HEK293 (cell line): ENCODE measurements at regions not wholly inside any gene's neighbourhood (a gene's known extent, or its start where the extent isn't known, plus 50 kb on each side); places are given as distances from the start of the nearest gene placed in this dataset.

Experiments used
- OVOL3 ChIP-seq: fragments of 450-650 bp; formaldehyde crosslinking; IDR thresholded peaks from 2 replicates; pipeline ENCODE4 v1.5.1; 2016; ENCODE audit warnings: missing biosample characterization, missing genetic modification characterization
- SETDB1 ChIP-seq: IDR thresholded peaks from one replicate; pipeline ENCODE4 v1.6.1; 2017; ENCODE audit warnings: mild to moderate bottlenecking, low read length, moderate library complexity, mixed read lengths; ENCODE audit not compliant: insufficient read length
- ZNF121 ChIP-seq: fragments of 450-650 bp; formaldehyde crosslinking; IDR thresholded peaks from 2 replicates; pipeline ENCODE4 v1.5.1; 2016; ENCODE audit warnings: missing biosample characterization, missing genetic modification characterization
- ZNF132 ChIP-seq: fragments of 450-650 bp; formaldehyde crosslinking; IDR thresholded peaks from 2 replicates; pipeline ENCODE4 v1.5.1; 2017; ENCODE audit warnings: missing biosample characterization, missing genetic modification characterization, borderline replicate concordance
- ZNF366 ChIP-seq: fragments of 450-650 bp; formaldehyde crosslinking; conservative IDR thresholded peaks from 2 replicates; pipeline ENCODE4 v1.5.1; 2016; ENCODE audit warnings: missing biosample characterization, missing genetic modification characterization
- ZNF501 ChIP-seq: fragments of 450-650 bp; formaldehyde crosslinking; IDR thresholded peaks from 2 replicates; pipeline ENCODE4 v1.5.1; 2016; ENCODE audit warnings: missing biosample characterization, missing genetic modification characterization
- ZNF670 ChIP-seq: fragments of 450-650 bp; formaldehyde crosslinking; IDR thresholded peaks from 2 replicates; pipeline ENCODE4 v1.5.1; 2016; ENCODE audit warnings: missing biosample characterization, missing genetic modification characterization, low read depth
- TF ChIP-seq, protein P1 (sequence below): fragments of 450-650 bp; formaldehyde crosslinking; IDR thresholded peaks from 2 replicates; pipeline ENCODE4 v1.5.1; 2016; ENCODE audit warnings: missing biosample characterization, missing genetic modification characterization
- TF ChIP-seq, protein P2 (sequence below): fragments of 450-650 bp; formaldehyde crosslinking; IDR thresholded peaks from 2 replicates; pipeline ENCODE4 v1.5.1; 2017; ENCODE audit warnings: missing biosample characterization, missing genetic modification characterization
- TF ChIP-seq, protein P3 (sequence below): fragments of 450-650 bp; formaldehyde crosslinking; IDR thresholded peaks from 2 replicates; pipeline ENCODE4 v1.5.1; 2016; ENCODE audit warnings: missing biosample characterization, missing genetic modification characterization
- TF ChIP-seq, protein P4 (sequence below): fragments of 450-650 bp; formaldehyde crosslinking; IDR thresholded peaks from 2 replicates; pipeline ENCODE4 v1.5.1; 2016; ENCODE audit warnings: missing biosample characterization, missing genetic modification characterization
- TF ChIP-seq, protein P5 (sequence below): fragments of 450-650 bp; formaldehyde crosslinking; IDR thresholded peaks from 2 replicates; pipeline ENCODE4 v1.5.1; 2017; ENCODE audit warnings: missing biosample characterization, missing genetic modification characterization
- TF ChIP-seq, protein P6 (sequence below): fragments of 450-650 bp; formaldehyde crosslinking; IDR thresholded peaks from 2 replicates; pipeline ENCODE4 v1.5.1; 2016; ENCODE audit warnings: missing biosample characterization, missing genetic modification characterization
- TF ChIP-seq, protein P7 (sequence below): fragments of 450-650 bp; formaldehyde crosslinking; IDR thresholded peaks from 2 replicates; pipeline ENCODE4 v1.5.1; 2016; ENCODE audit warnings: missing biosample characterization, missing genetic modification characterization

DNA sequence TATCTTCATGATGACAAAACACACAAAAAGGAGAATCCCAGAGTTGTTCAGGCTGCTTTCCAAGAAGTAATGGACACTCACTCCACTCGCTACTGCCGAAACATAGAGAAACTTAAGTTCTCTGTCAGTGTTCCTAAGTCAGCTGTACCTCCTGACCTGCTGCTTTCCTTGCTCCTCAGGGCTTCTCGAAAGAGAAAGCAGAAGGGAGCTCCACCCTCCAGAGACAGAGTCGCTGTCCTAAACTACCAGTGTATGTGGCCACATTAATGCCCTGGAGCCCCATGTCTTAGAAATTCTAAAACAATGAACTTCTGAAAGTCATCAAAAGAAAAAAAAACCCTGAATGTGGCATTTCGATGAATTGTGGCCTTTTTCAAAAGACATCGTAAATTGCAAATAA lies 390.8 kb upstream of the MON1B start:
- TF ChIP-seq SETDB1, result no peak
- TF ChIP-seq, protein P1, sequence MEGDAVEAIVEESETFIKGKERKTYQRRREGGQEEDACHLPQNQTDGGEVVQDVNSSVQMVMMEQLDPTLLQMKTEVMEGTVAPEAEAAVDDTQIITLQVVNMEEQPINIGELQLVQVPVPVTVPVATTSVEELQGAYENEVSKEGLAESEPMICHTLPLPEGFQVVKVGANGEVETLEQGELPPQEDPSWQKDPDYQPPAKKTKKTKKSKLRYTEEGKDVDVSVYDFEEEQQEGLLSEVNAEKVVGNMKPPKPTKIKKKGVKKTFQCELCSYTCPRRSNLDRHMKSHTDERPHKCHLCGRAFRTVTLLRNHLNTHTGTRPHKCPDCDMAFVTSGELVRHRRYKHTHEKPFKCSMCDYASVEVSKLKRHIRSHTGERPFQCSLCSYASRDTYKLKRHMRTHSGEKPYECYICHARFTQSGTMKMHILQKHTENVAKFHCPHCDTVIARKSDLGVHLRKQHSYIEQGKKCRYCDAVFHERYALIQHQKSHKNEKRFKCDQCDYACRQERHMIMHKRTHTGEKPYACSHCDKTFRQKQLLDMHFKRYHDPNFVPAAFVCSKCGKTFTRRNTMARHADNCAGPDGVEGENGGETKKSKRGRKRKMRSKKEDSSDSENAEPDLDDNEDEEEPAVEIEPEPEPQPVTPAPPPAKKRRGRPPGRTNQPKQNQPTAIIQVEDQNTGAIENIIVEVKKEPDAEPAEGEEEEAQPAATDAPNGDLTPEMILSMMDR (tag by site-specific recombination), result no peak
- TF ChIP-seq, protein P2, sequence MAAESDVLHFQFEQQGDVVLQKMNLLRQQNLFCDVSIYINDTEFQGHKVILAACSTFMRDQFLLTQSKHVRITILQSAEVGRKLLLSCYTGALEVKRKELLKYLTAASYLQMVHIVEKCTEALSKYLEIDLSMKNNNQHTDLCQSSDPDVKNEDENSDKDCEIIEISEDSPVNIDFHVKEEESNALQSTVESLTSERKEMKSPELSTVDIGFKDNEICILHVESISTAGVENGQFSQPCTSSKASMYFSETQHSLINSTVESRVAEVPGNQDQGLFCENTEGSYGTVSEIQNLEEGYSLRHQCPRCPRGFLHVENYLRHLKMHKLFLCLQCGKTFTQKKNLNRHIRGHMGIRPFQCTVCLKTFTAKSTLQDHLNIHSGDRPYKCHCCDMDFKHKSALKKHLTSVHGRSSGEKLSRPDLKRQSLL (tag by site-specific recombination), result no peak
- TF ChIP-seq ZNF132, result no peak
- no peak for TF ChIP-seq ZNF121 (tag by site-specific recombination)
- TF ChIP-seq ZNF670 (tag by site-specific recombination), result no peak
- TF ChIP-seq, protein P3, sequence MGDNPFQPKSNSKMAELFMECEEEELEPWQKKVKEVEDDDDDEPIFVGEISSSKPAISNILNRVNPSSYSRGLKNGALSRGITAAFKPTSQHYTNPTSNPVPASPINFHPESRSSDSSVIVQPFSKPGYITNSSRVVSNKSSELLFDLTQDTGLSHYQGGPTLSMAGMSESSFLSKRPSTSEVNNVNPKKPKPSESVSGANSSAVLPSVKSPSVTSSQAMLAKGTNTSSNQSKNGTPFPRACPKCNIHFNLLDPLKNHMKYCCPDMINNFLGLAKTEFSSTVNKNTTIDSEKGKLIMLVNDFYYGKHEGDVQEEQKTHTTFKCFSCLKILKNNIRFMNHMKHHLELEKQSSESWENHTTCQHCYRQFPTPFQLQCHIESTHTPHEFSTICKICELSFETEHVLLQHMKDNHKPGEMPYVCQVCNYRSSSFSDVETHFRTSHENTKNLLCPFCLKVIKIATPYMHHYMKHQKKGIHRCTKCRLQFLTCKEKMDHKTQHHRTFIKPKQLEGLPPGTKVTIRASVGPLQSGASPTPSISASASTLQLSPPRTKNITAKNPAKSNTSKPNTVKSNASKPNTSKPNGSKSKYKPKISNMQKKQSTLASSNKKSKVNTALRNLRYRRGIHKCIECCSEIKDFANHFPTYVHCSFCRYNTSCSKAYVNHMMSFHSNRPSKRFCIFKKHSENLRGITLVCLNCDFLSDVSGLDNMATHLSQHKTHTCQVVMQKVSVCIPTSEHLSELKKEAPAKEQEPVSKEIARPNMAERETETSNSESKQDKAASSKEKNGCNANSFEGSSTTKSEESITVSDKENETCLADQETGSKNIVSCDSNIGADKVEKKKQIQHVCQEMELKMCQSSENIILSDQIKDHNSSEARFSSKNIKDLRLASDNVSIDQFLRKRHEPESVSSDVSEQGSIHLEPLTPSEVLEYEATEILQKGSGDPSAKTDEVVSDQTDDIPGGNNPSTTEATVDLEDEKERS (tag by site-specific recombination), result no peak
- TF ChIP-seq OVOL3 (tag by site-specific recombination), result no peak
- TF ChIP-seq, protein P4, sequence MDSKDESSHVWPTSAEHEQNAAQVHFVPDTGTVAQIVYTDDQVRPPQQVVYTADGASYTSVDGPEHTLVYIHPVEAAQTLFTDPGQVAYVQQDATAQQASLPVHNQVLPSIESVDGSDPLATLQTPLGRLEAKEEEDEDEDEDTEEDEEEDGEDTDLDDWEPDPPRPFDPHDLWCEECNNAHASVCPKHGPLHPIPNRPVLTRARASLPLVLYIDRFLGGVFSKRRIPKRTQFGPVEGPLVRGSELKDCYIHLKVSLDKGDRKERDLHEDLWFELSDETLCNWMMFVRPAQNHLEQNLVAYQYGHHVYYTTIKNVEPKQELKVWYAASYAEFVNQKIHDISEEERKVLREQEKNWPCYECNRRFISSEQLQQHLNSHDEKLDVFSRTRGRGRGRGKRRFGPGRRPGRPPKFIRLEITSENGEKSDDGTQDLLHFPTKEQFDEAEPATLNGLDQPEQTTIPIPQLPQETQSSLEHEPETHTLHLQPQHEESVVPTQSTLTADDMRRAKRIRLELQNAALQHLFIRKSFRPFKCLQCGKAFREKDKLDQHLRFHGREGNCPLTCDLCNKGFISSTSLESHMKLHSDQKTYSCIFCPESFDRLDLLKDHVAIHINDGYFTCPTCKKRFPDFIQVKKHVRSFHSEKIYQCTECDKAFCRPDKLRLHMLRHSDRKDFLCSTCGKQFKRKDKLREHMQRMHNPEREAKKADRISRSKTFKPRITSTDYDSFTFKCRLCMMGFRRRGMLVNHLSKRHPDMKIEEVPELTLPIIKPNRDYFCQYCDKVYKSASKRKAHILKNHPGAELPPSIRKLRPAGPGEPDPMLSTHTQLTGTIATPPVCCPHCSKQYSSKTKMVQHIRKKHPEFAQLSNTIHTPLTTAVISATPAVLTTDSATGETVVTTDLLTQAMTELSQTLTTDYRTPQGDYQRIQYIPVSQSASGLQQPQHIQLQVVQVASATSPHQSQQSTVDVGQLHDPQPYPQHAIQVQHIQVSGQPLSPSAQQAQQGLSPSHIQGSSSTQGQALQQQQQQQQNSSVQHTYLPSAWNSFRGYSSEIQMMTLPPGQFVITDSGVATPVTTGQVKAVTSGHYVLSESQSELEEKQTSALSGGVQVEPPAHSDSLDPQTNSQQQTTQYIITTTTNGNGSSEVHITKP (tag by site-specific recombination), result no peak
- TF ChIP-seq ZNF366 (tag by site-specific recombination), result no peak
- TF ChIP-seq, protein P5, sequence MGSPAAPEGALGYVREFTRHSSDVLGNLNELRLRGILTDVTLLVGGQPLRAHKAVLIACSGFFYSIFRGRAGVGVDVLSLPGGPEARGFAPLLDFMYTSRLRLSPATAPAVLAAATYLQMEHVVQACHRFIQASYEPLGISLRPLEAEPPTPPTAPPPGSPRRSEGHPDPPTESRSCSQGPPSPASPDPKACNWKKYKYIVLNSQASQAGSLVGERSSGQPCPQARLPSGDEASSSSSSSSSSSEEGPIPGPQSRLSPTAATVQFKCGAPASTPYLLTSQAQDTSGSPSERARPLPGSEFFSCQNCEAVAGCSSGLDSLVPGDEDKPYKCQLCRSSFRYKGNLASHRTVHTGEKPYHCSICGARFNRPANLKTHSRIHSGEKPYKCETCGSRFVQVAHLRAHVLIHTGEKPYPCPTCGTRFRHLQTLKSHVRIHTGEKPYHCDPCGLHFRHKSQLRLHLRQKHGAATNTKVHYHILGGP, result no peak
- no peak for TF ChIP-seq ZNF501 (tag by site-specific recombination)
- TF ChIP-seq, protein P6, sequence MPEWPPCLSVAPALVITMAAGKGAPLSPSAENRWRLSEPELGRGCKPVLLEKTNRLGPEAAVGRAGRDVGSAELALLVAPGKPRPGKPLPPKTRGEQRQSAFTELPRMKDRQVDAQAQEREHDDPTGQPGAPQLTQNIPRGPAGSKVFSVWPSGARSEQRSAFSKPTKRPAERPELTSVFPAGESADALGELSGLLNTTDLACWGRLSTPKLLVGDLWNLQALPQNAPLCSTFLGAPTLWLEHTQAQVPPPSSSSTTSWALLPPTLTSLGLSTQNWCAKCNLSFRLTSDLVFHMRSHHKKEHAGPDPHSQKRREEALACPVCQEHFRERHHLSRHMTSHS (tag by site-specific recombination), result no peak
- TF ChIP-seq, protein P7, sequence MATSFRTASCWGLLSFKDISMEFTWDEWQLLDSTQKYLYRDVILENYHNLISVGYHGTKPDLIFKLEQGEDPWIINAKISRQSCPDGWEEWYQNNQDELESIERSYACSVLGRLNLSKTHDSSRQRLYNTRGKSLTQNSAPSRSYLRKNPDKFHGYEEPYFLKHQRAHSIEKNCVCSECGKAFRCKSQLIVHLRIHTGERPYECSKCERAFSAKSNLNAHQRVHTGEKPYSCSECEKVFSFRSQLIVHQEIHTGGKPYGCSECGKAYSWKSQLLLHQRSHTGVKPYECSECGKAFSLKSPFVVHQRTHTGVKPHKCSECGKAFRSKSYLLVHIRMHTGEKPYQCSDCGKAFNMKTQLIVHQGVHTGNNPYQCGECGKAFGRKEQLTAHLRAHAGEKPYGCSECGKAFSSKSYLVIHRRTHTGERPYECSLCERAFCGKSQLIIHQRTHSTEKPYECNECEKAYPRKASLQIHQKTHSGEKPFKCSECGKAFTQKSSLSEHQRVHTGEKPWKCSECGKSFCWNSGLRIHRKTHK (tag by site-specific recombination), result no peak
